ENCODE measurements at regions not wholly inside any gene's neighbourhood (a gene's known extent, or its start where the extent isn't known, plus 50 kb on each side); places are given as distances from the start of the nearest gene placed in this dataset.

DNA sequence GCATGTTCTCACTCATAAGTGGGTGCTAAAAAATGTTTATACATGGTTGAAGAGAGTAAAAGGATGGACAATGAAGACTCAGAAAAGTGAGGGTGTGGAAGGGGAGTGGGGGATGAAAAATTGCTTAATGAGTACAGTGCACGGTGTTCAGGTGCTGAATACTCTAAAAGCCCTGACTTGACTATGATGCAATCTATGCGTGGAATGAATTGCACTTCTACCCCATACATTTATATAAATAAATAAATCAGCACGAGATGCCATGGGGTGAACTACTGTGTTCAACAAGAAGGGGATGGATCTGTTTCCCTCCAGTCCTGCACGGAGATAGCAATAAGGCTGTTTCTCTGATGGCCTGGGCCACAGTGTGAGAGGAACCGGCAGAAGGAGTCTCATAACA, 254.3 kb upstream of the LYZL1 start:
- TF ChIP-seq, protein P1, sequence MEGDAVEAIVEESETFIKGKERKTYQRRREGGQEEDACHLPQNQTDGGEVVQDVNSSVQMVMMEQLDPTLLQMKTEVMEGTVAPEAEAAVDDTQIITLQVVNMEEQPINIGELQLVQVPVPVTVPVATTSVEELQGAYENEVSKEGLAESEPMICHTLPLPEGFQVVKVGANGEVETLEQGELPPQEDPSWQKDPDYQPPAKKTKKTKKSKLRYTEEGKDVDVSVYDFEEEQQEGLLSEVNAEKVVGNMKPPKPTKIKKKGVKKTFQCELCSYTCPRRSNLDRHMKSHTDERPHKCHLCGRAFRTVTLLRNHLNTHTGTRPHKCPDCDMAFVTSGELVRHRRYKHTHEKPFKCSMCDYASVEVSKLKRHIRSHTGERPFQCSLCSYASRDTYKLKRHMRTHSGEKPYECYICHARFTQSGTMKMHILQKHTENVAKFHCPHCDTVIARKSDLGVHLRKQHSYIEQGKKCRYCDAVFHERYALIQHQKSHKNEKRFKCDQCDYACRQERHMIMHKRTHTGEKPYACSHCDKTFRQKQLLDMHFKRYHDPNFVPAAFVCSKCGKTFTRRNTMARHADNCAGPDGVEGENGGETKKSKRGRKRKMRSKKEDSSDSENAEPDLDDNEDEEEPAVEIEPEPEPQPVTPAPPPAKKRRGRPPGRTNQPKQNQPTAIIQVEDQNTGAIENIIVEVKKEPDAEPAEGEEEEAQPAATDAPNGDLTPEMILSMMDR (IDR thresholded peaks at IDR 0.05) = no peak
- TF ChIP-seq POLR2A (IDR thresholded peaks at IDR 0.05) = no peak
- no peak for TF ChIP-seq POLR2AphosphoS5 (IDR thresholded peaks at IDR 0.05)
